ENCODE measurements at regions not wholly inside any gene's neighbourhood (a gene's known extent, or its start where the extent isn't known, plus 50 kb on each side); places are given as distances from the start of the nearest gene placed in this dataset.

GRCh38 chr20:63084563-63084927 lies 77.8 kb upstream of the BHLHE23 start:
- 82 to 83% methylated on average over 15 of the region's 15 CpGs for WGBS, 2 experiments
- Histone ChIP-seq H3K27me3 (ENCODE audit: control insufficient read depth, insufficient read depth, low read length, poor library complexity, severe bottlenecking) (peaks cover 21% of the 10 kb centered on the region), H3K9me3 (ENCODE audit: control insufficient read depth, low read length) (no peaks in the 10 kb centered on the region), H3K4me3 (ENCODE audit: insufficient read depth, low read depth, low read length) (no peak overlapping the region), H3K4me1 (ENCODE audit: control insufficient read depth, insufficient read depth, low read length) (peaks cover 3% of the 10 kb centered on the region), H3K27ac (ENCODE audit: insufficient read depth, low read depth, low read length, poor library complexity, severe bottlenecking) (no peak overlapping the region), H3K36me3 (ENCODE audit: control insufficient read depth, insufficient read depth, low read length) (no peaks in the 10 kb centered on the region)

DNA sequence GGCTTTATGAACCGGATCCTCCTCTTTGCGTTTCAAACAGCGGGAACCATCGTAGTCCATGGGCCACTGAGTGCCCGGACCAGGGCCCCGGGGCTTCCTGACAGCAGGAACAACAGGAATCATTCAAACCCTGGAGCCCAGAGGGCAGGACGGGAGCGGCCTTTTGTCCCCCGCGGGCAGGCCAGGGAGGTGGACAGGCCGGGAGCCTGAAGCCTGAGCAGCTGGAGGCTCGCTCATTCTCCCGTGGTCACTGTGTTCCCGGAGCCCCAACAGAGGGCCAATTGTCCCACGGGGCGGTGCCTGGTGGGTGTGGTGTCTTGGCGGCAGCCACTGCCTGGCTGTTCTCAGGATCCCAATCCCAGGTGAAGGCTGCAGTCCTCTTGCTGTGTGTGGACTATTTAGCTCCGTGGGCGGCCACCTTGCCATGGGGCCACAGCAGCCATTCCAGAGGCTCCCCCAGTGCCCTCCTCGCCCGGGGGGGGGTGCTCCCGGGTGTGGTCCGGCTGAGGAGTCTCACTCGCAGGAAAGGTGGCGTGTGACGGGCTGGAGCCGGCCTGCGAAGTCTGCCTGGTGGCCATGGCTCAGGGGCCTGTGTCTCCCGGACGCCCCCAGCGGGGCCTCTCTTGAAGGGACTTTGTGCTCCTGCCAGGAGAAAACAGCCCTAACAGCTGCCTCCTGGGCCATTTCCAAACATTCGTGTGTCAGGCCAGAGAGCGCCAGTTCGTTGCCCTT lies 77.2 kb upstream of the BHLHE23 start:
- Histone ChIP-seq H3K36me3 (ENCODE audit: control insufficient read depth, insufficient read depth, low read length) (no peaks in the 10 kb centered on the region), H3K27ac (ENCODE audit: insufficient read depth, low read depth, low read length, poor library complexity, severe bottlenecking) (no peak overlapping the region), H3K27me3 (ENCODE audit: control insufficient read depth, insufficient read depth, low read length, poor library complexity, severe bottlenecking) (peaks cover 21% of the 10 kb centered on the region), H3K4me3 (ENCODE audit: insufficient read depth, low read depth, low read length) (no peak overlapping the region), H3K9me3 (ENCODE audit: control insufficient read depth, low read length) (no peaks in the 10 kb centered on the region), H3K4me1 (ENCODE audit: control insufficient read depth, insufficient read depth, low read length) (peaks cover 3% of the 10 kb centered on the region)
- 74 to 75% methylated on average over 34 of the region's 34 CpGs for WGBS, 2 experiments

DNA sequence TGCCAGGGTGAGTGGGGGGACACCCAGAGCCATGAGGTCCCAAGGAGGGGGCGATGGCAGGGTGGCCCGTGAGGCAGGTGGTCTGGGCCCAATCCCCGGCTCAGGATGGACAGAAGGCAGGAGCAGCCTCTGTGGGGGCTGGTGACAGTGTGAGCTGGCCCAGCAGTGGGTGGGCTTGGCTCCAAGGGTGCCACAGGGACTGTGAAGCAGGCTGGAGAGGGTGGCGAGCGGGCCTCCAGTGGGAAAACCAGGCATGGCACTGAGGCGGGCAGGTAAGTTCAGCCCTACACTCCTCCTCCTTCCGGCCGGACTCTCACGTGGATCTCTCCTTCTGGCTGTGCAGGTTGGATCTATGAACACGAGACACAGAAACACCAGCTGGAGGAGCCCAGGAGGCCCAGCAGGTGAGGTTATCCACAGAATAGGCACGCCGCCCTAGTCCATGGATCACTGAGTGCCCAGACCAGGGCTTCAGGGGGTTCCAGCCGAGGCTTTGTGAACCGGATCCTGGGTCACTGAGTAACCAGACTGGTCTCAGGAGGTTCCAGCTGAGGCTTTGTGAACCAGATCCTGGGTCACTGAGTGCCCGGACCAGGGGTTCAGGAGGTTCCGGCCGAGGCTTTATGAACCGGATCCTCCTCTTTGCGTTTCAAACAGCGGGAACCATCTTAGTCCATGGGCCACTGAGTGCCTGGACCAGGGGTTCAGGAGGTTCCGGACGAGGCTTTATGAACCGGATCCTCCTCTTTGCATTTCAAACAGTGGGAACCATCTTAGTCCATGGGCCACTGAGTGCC lies 76.4 kb upstream of the BHLHE23 start:
- Histone ChIP-seq H3K27me3 (ENCODE audit: control insufficient read depth, insufficient read depth, low read length, poor library complexity, severe bottlenecking) (peaks cover 25% of the 10 kb centered on the region), H3K36me3 (ENCODE audit: control insufficient read depth, insufficient read depth, low read length) (no peaks in the 10 kb centered on the region), H3K9me3 (ENCODE audit: control insufficient read depth, low read length) (no peaks in the 10 kb centered on the region), H3K4me1 (ENCODE audit: control insufficient read depth, insufficient read depth, low read length) (peaks cover 3% of the 10 kb centered on the region), H3K27ac (ENCODE audit: insufficient read depth, low read depth, low read length, poor library complexity, severe bottlenecking) (no peak overlapping the region), H3K4me3 (ENCODE audit: insufficient read depth, low read depth, low read length) (no peak overlapping the region)
- 90 to 91% methylated on average over 23 of the region's 23 CpGs for WGBS, 2 experiments

GRCh38 chr20:63082308-63082938 lies 75.7 kb upstream of the BHLHE23 start:
- Histone ChIP-seq H3K36me3 (ENCODE audit: control insufficient read depth, insufficient read depth, low read length) (no peaks in the 10 kb centered on the region), H3K27ac (ENCODE audit: insufficient read depth, low read depth, low read length, poor library complexity, severe bottlenecking) (no peak overlapping the region), H3K4me3 (ENCODE audit: insufficient read depth, low read depth, low read length) (no peak overlapping the region), H3K9me3 (ENCODE audit: control insufficient read depth, low read length) (no peaks in the 10 kb centered on the region), H3K27me3 (ENCODE audit: control insufficient read depth, insufficient read depth, low read length, poor library complexity, severe bottlenecking) (peaks cover 25% of the 10 kb centered on the region), H3K4me1 (ENCODE audit: control insufficient read depth, insufficient read depth, low read length) (peaks cover 3% of the 10 kb centered on the region)
- 15 to 16% methylated on average over 15 of the region's 15 CpGs for WGBS, 2 experiments

- H3K36me3 ChIP-seq (ENCODE audit: control insufficient read depth, insufficient read depth, low read length), result no peaks in the 10 kb centered on the region
- 45 to 54% methylated on average over 10 of the region's 10 CpGs for WGBS, 2 experiments
- no peak overlapping the region for H3K4me3 ChIP-seq (ENCODE audit: insufficient read depth, low read depth, low read length)
- peaks cover 3% of the 10 kb centered on the region for H3K4me1 ChIP-seq (ENCODE audit: control insufficient read depth, insufficient read depth, low read length)
- H3K27me3 ChIP-seq (ENCODE audit: control insufficient read depth, insufficient read depth, low read length, poor library complexity, severe bottlenecking), result peaks cover 25% of the 10 kb centered on the region
- H3K9me3 ChIP-seq (ENCODE audit: control insufficient read depth, low read length), result no peaks in the 10 kb centered on the region
- H3K27ac ChIP-seq (ENCODE audit: insufficient read depth, low read depth, low read length, poor library complexity, severe bottlenecking), result no peak overlapping the region
Measured at GRCh38 chr20:63081831-63082230, 75.1 kb upstream of the BHLHE23 start.

- no peaks in the 10 kb centered on the region for H3K9me3 ChIP-seq (ENCODE audit: control insufficient read depth, low read length)
- 80 to 82% methylated on average over 5 of the region's 5 CpGs for WGBS, 2 experiments
- no peak overlapping the region for H3K4me3 ChIP-seq (ENCODE audit: insufficient read depth, low read depth, low read length)
- H3K27ac ChIP-seq (ENCODE audit: insufficient read depth, low read depth, low read length, poor library complexity, severe bottlenecking), result no peak overlapping the region
- peaks cover 25% of the 10 kb centered on the region for H3K27me3 ChIP-seq (ENCODE audit: control insufficient read depth, insufficient read depth, low read length, poor library complexity, severe bottlenecking)
- H3K36me3 ChIP-seq (ENCODE audit: control insufficient read depth, insufficient read depth, low read length), result no peaks in the 10 kb centered on the region
- H3K4me1 ChIP-seq (ENCODE audit: control insufficient read depth, insufficient read depth, low read length), result peaks cover 3% of the 10 kb centered on the region
Measured at GRCh38 chr20:63081351-63081750, 74.6 kb upstream of the BHLHE23 start.

DNA sequence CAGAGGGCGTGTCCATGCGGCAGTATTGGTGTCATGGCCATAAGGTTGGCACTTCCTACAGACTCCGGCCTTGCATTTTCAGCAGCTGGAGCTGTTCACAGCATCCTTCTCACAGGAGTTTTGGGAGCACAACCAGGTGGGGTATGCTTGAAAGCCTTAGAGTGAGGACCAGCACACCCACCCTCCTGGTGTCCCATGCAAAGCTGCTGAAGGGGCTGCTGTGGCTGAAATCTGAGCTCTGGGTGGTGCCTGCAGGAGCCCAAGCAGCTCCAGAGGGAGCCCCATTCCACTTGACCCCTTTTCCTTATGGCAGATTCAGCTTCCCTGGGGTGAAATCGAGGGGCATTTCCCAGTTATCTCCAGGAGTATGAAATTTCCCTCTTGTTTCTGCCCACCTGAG lies 74.0 kb upstream of the BHLHE23 start:
- Histone ChIP-seq H3K27me3 (ENCODE audit: control insufficient read depth, insufficient read depth, low read length, poor library complexity, severe bottlenecking) (peaks cover 25% of the 10 kb centered on the region), H3K9me3 (ENCODE audit: control insufficient read depth, low read length) (no peaks in the 10 kb centered on the region), H3K27ac (ENCODE audit: insufficient read depth, low read depth, low read length, poor library complexity, severe bottlenecking) (no peak overlapping the region), H3K4me3 (ENCODE audit: insufficient read depth, low read depth, low read length) (no peak overlapping the region), H3K36me3 (ENCODE audit: control insufficient read depth, insufficient read depth, low read length) (no peaks in the 10 kb centered on the region), H3K4me1 (ENCODE audit: control insufficient read depth, insufficient read depth, low read length) (peaks cover 3% of the 10 kb centered on the region)
- whole genome bisulfite sequencing, 2 experiments, result 82 to 85% methylated on average over 4 of the region's 4 CpGs

GRCh38 chr20:63080411-63080810 lies 73.6 kb upstream of the BHLHE23 start:
- peaks cover 3% of the 10 kb centered on the region for H3K4me1 ChIP-seq (ENCODE audit: control insufficient read depth, insufficient read depth, low read length)
- peaks cover 26% of the 10 kb centered on the region for H3K27me3 ChIP-seq (ENCODE audit: control insufficient read depth, insufficient read depth, low read length, poor library complexity, severe bottlenecking)
- 80 to 82% methylated on average over 10 of the region's 10 CpGs for WGBS, 2 experiments
- no peaks in the 10 kb centered on the region for H3K36me3 ChIP-seq (ENCODE audit: control insufficient read depth, insufficient read depth, low read length)
- no peak overlapping the region for H3K27ac ChIP-seq (ENCODE audit: insufficient read depth, low read depth, low read length, poor library complexity, severe bottlenecking)
- H3K4me3 ChIP-seq (ENCODE audit: insufficient read depth, low read depth, low read length), result no peak overlapping the region
- no peaks in the 10 kb centered on the region for H3K9me3 ChIP-seq (ENCODE audit: control insufficient read depth, low read length)

- Histone ChIP-seq H3K9me3 (ENCODE audit: control insufficient read depth, low read length) (no peaks in the 10 kb centered on the region), H3K4me3 (ENCODE audit: insufficient read depth, low read depth, low read length) (no peak overlapping the region), H3K4me1 (ENCODE audit: control insufficient read depth, insufficient read depth, low read length) (peaks cover 3% of the 10 kb centered on the region), H3K27me3 (ENCODE audit: control insufficient read depth, insufficient read depth, low read length, poor library complexity, severe bottlenecking) (peaks cover 31% of the 10 kb centered on the region), H3K27ac (ENCODE audit: insufficient read depth, low read depth, low read length, poor library complexity, severe bottlenecking) (no peak overlapping the region), H3K36me3 (ENCODE audit: control insufficient read depth, insufficient read depth, low read length) (no peaks in the 10 kb centered on the region)
- WGBS, 2 experiments, result 60 to 64% methylated on average over 2 of the region's 2 CpGs
Measured at GRCh38 chr20:63079971-63080370, 73.2 kb upstream of the BHLHE23 start.

DNA sequence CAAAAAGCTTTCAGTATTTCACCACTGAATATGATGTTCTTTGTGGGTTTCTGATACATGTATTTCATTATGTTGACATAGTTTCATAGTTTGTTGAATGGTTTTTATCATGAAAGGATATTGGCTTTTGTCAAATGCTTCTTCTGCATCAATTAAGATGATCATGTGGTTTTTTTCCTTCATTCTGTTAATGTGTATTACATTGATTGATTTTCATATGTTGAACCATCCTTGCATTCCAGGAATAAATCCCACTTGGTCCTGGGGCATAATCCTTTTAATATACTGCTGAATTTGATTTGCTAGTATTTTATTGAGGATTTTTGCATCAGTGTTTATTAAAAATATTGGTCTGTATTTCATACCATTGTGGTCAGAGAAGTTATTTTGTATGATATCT lies 70.9 kb upstream of the BHLHE23 start:
- H3K9me3 ChIP-seq (ENCODE audit: control insufficient read depth, low read length), result no peaks in the 10 kb centered on the region
- H3K4me3 ChIP-seq (ENCODE audit: insufficient read depth, low read depth, low read length), result no peak overlapping the region
- no peaks in the 10 kb centered on the region for H3K4me1 ChIP-seq (ENCODE audit: control insufficient read depth, insufficient read depth, low read length)
- H3K36me3 ChIP-seq (ENCODE audit: control insufficient read depth, insufficient read depth, low read length), result no peaks in the 10 kb centered on the region
- no peak overlapping the region for H3K27ac ChIP-seq (ENCODE audit: insufficient read depth, low read depth, low read length, poor library complexity, severe bottlenecking)
- peaks cover 54% of the 10 kb centered on the region for H3K27me3 ChIP-seq (ENCODE audit: control insufficient read depth, insufficient read depth, low read length, poor library complexity, severe bottlenecking)

Data from ectodermal cell (in vitro differentiated cells).